Endothelial cell (in vitro differentiated cells): ENCODE measurements at regions not wholly inside any gene's neighbourhood (a gene's known extent, or its start where the extent isn't known, plus 50 kb on each side); places are given as distances from the start of the nearest gene placed in this dataset.

Experiments used
- DNase-seq: peaks from one replicate; pipeline ENCODE4 v3.0.0; 2021; ENCODE audit warnings: low spot score
- H3K27ac Mint-ChIP-seq: one replicate; pipeline ENCODE4 v1.8.0; 2021; ENCODE audit warnings: mixed read lengths, inconsistent platforms; ENCODE audit not compliant: unreplicated experiment
- H3K27me3 Mint-ChIP-seq: one replicate; pipeline ENCODE4 v1.8.0; 2021; ENCODE audit warnings: mild to moderate bottlenecking, moderate library complexity, mixed read lengths, inconsistent platforms; ENCODE audit not compliant: unreplicated experiment
- H3K36me3 Mint-ChIP-seq: one replicate; pipeline ENCODE4 v1.8.0; 2021; ENCODE audit warnings: mild to moderate bottlenecking, low read depth, mixed read lengths, inconsistent platforms; ENCODE audit not compliant: unreplicated experiment
- H3K4me1 Mint-ChIP-seq: one replicate; pipeline ENCODE4 v1.8.0; 2021; ENCODE audit warnings: mild to moderate bottlenecking, mixed read lengths, inconsistent platforms; ENCODE audit not compliant: unreplicated experiment
- H3K4me3 Mint-ChIP-seq: one replicate; pipeline ENCODE4 v1.8.0; 2021; ENCODE audit warnings: mild to moderate bottlenecking, mixed read lengths, inconsistent platforms; ENCODE audit not compliant: unreplicated experiment
- H3K9me3 Mint-ChIP-seq: one replicate; pipeline ENCODE4 v1.8.0; 2021; ENCODE audit warnings: mixed read lengths, inconsistent platforms; ENCODE audit not compliant: unreplicated experiment
- CTCF ChIP-seq: fragments of 200-600 bp; sonication (generic); IDR thresholded peaks from one replicate; pipeline ENCODE4 v1.5.0; 2021; ENCODE audit warnings: antibody characterized with exemption; ENCODE audit not compliant: unreplicated experiment

GRCh38 chr16:86067936-86068335, 169.0 kb downstream of the IRF8 start:
- H3K4me1 Mint-ChIP-seq: peaks cover 16% of the 10 kb centered on the region
- no peak overlapping the region for H3K4me3 Mint-ChIP-seq
- H3K36me3 Mint-ChIP-seq: no peaks in the 10 kb centered on the region
- peaks cover 10% of the 10 kb centered on the region for H3K27me3 Mint-ChIP-seq
- no peaks in the 10 kb centered on the region for H3K9me3 Mint-ChIP-seq
- no peak for TF ChIP-seq CTCF
- no peak for DNase-seq
- H3K27ac Mint-ChIP-seq: no peak overlapping the region

GRCh38 chr16:86068722-86069121, 169.8 kb downstream of the IRF8 start:
- Mint-ChIP-seq H3K27me3 (peaks cover 9% of the 10 kb centered on the region), H3K36me3 (no peaks in the 10 kb centered on the region), H3K4me1 (peaks cover 15% of the 10 kb centered on the region)

GRCh38 chr16:86069736-86070298, 170.9 kb downstream of the IRF8 start:
- peaks cover 25% of the 10 kb centered on the region for H3K4me1 Mint-ChIP-seq

More at GRCh38 chr16:86068722-86069121, 169.8 kb downstream of the IRF8 start:
- Mint-ChIP-seq H3K4me3 (no peak overlapping the region), H3K27ac (no peak overlapping the region), H3K9me3 (no peaks in the 10 kb centered on the region)
- no peak for DNase-seq
- TF ChIP-seq CTCF: no peak

GRCh38 chr16:86070484-86070883, 171.5 kb downstream of the IRF8 start:
- no peak for TF ChIP-seq CTCF
- Mint-ChIP-seq H3K4me3 (no peak overlapping the region), H3K27me3 (peaks cover 7% of the 10 kb centered on the region), H3K27ac (no peak overlapping the region), H3K36me3 (no peaks in the 10 kb centered on the region), H3K9me3 (no peaks in the 10 kb centered on the region), H3K4me1 (peaks cover 29% of the 10 kb centered on the region)
- DNase-seq: no peak

More at GRCh38 chr16:86069736-86070298, 170.9 kb downstream of the IRF8 start:
- no peaks in the 10 kb centered on the region for H3K9me3 Mint-ChIP-seq
- H3K27ac Mint-ChIP-seq: no peak overlapping the region
- no peak for DNase-seq
- H3K36me3 Mint-ChIP-seq: no peaks in the 10 kb centered on the region
- TF ChIP-seq CTCF: no peak
- H3K27me3 Mint-ChIP-seq: peaks cover 10% of the 10 kb centered on the region
- H3K4me3 Mint-ChIP-seq: no peak overlapping the region

- Mint-ChIP-seq H3K4me1 (peaks cover 29% of the 10 kb centered on the region), H3K36me3 (no peaks in the 10 kb centered on the region), H3K27me3 (peaks cover 7% of the 10 kb centered on the region), H3K4me3 (no peak overlapping the region), H3K9me3 (no peaks in the 10 kb centered on the region), H3K27ac (no peak overlapping the region)
- DNase-seq: no peak
- no peak for TF ChIP-seq CTCF
Measured at GRCh38 chr16:86070971-86071370, 172.0 kb downstream of the IRF8 start.
